Esophagus muscularis mucosa (tissue), 4 donors: ENCODE measurements at regions not wholly inside any gene's neighbourhood (a gene's known extent, or its start where the extent isn't known, plus 50 kb on each side); places are given as distances from the start of the nearest gene placed in this dataset.

Source experiments
- DNase-seq: peaks from one replicate; pipeline ENCODE4 v3.0.0-alpha.2; 2017; ENCODE audit errors: extremely low spot score
- H3K27ac ChIP-seq, 4 donors: fragments of 200-600 bp; sonication (generic); replicated peaks in 1 of 4; 1 replicate in 3 of 4; 2 replicates in 1 of 4; pipeline ENCODE4 v1.5.1; 2016 to 2019; ENCODE audit warnings: mild to moderate bottlenecking in 1 of 4
- H3K27me3 ChIP-seq, 4 donors: fragments of 200-600 bp; sonication (generic); one replicate each; pipeline versions ENCODE4 v1.5.1 to v1.6.0; 2016 to 2019
- H3K36me3 ChIP-seq, 4 donors: fragments of 200-600 bp; sonication (generic); one replicate each; pipeline ENCODE4 v1.5.1; 2016 to 2019
- H3K4me1 ChIP-seq, 4 donors: fragments of 200-600 bp; sonication (generic); one replicate each; pipeline ENCODE4 v1.5.1; 2016 to 2019
- H3K4me3 ChIP-seq, 4 donors: fragments of 200-600 bp; sonication (generic); 1 replicate in 2 of 4; 2 replicates in 2 of 4; pipeline ENCODE4 v1.5.1; 2016 to 2019; ENCODE audit warnings: mild to moderate bottlenecking in 4 of 4, moderate library complexity in 1 of 4
- H3K9me3 ChIP-seq, 4 donors: fragments of 200-600 bp; sonication (generic); 1 replicate in 3 of 4; 2 replicates in 1 of 4; pipeline ENCODE4 v1.5.1; 2016 to 2019
- CTCF ChIP-seq, 3 experiments: fragments of 200-600 bp in 2 of 3; fragments of 450-650 bp in 1 of 3; sonication (generic) in 2 of 3; IDR thresholded peaks; one replicate each; pipeline ENCODE4 v1.5.1; 2017 to 2019; ENCODE audit warnings: antibody characterized with exemption in 3 of 3, mild to moderate bottlenecking in 2 of 3, moderate library complexity in 1 of 3
- EP300 ChIP-seq: sonication (generic); formaldehyde crosslinking; IDR thresholded peaks from one replicate; pipeline ENCODE4 v1.6.1; 2017; ENCODE audit warnings: antibody characterized with exemption
- POLR2A ChIP-seq: fragments of 450-650 bp; IDR thresholded peaks from one replicate; pipeline ENCODE4 v1.6.1; 2017; ENCODE audit warnings: antibody characterized with exemption, moderate library complexity, mild to moderate bottlenecking, low read depth
- POLR2AphosphoS5 ChIP-seq, 2 donors: sonication (generic); formaldehyde crosslinking; IDR thresholded peaks; one replicate each; pipeline ENCODE4 v1.6.1; 2017; ENCODE audit warnings: antibody characterized with exemption in 2 of 2
- WGBS: methylation state at CpG from one replicate; pipeline ENCODE4 v1.1.5; 2018; 5-methylcytosine and 5-hydroxymethylcytosine counted together
- intact Hi-C: fragments of 100-400 bp; cut with DNase I; formaldehyde crosslinking; loops from one replicate; pipeline ENCODE4 v1.15.1; 2023

- intact Hi-C loops: no loop called here
- Histone ChIP-seq H3K9me3 (no peaks in the 10 kb centered on the region), H3K36me3 (no peaks in the 10 kb centered on the region), H3K4me1 (peaks cover 0 to 5% (median 2%) of the 10 kb centered on the region in 4 donors), H3K27ac (no peak overlapping the region), H3K4me3 (no peak overlapping the region), H3K27me3 (peaks cover 0 to 63% (median 7%) of the 10 kb centered on the region in 4 donors)
- 12% methylated on average over 8 of the region's 48 CpGs for WGBS
- no peak for DNase-seq
- TF ChIP-seq EP300: no peak
- TF ChIP-seq POLR2AphosphoS5 (IDR thresholded peaks at IDR 0.05): no peak
- no peak for TF ChIP-seq POLR2A
- TF ChIP-seq CTCF (IDR thresholded peaks at IDR 0.05): no peak
Measured at GRCh38 chr10:117734731-117735405, 192.3 kb downstream of the EMX2 start.

GRCh38 chr10:117736655-117737054, 194.1 kb downstream of the EMX2 start:
- no peaks in the 10 kb centered on the region for H3K36me3 ChIP-seq
- WGBS: 78% methylated on average over 7 of the region's 7 CpGs
- DNase-seq: no peak
- no peak overlapping the region for H3K4me3 ChIP-seq
- peaks cover 0 to 52% (median 7%) of the 10 kb centered on the region in 4 donors for H3K27me3 ChIP-seq
- intact Hi-C loops: no loop called here
- H3K9me3 ChIP-seq: no peaks in the 10 kb centered on the region
- TF ChIP-seq EP300 (no peak), CTCF (IDR thresholded peaks at IDR 0.05) (no peak), POLR2A (no peak), POLR2AphosphoS5 (IDR thresholded peaks at IDR 0.05) (no peak)
- no peak overlapping the region for H3K27ac ChIP-seq
- peaks cover 0 to 5% (median 2%) of the 10 kb centered on the region in 4 donors for H3K4me1 ChIP-seq

- no peak for DNase-seq
- 90% methylated on average over 1 of the region's 1 CpG for WGBS
- H3K27me3 ChIP-seq: peaks cover 0 to 35% (median under 1%) of the 10 kb centered on the region in 4 donors
- TF ChIP-seq EP300 (no peak), CTCF (IDR thresholded peaks at IDR 0.05) (no peak), POLR2AphosphoS5 (IDR thresholded peaks at IDR 0.05) (no peak), POLR2A (no peak)
- intact Hi-C loops: no loop called here
- no peak overlapping the region for H3K4me3 ChIP-seq
- H3K4me1 ChIP-seq: peaks cover 0 to 1% (median under 1%) of the 10 kb centered on the region in 4 donors
- H3K36me3 ChIP-seq: no peaks in the 10 kb centered on the region
- H3K9me3 ChIP-seq: no peaks in the 10 kb centered on the region
- H3K27ac ChIP-seq: no peak overlapping the region
Measured at GRCh38 chr10:117740088-117740487, 197.5 kb downstream of the EMX2 start.

GRCh38 chr10:117740691-117741222, 198.2 kb downstream of the EMX2 start:
- Histone ChIP-seq H3K27me3 (peaks cover 0 to 28% (median 0%) of the 10 kb centered on the region in 4 donors), H3K4me1 (no peaks in the 10 kb centered on the region), H3K36me3 (no peaks in the 10 kb centered on the region), H3K9me3 (no peaks in the 10 kb centered on the region), H3K4me3 (no peak overlapping the region), H3K27ac (no peak overlapping the region)
- 33% methylated on average over 4 of the region's 6 CpGs for WGBS
- intact Hi-C loops: no loop called here
- TF ChIP-seq CTCF (IDR thresholded peaks at IDR 0.05) (no peak), POLR2A (no peak), POLR2AphosphoS5 (IDR thresholded peaks at IDR 0.05) (no peak), EP300 (no peak)
- DNase-seq: no peak
